Ureter (tissue), 1 donor: ENCODE measurements at regions not wholly inside any gene's neighbourhood (a gene's known extent, or its start where the extent isn't known, plus 50 kb on each side); places are given as distances from the start of the nearest gene placed in this dataset.
"Not testable (repeated sequence)": the region's sequence is repeated elsewhere in the genome, so short reads cannot be mapped to it uniquely, and the experiment has no call there.

Source experiments
- DNase-seq: peaks from one replicate; pipeline ENCODE4 v3.0.0-alpha.2; 2020; ENCODE audit warnings: low spot score
- donor health status: DM: yes; HTN: yes; CAD: no.

DNA sequence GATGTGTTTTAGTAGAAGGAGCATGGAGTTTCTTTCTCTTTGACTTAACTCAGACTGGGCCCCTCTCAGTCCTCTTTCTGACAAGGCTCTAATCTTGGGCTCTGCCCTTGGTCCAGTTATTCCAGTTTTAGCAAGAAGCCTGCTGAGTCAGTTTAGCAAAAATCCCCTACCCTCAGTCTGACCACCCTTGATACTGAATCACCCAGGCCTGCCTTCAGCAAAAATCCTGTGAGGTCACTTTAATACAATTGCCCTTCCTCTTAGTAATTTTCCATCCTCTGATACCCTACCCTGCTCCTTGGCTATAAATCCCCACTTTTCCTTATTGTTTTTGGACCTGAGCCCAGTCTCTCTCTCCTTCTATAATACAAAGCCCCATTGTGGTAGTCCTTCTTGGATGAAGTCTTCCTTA, 326.7 kb upstream of the NOX3 start:
- DNase-seq = peak; percentile 45

DNA sequence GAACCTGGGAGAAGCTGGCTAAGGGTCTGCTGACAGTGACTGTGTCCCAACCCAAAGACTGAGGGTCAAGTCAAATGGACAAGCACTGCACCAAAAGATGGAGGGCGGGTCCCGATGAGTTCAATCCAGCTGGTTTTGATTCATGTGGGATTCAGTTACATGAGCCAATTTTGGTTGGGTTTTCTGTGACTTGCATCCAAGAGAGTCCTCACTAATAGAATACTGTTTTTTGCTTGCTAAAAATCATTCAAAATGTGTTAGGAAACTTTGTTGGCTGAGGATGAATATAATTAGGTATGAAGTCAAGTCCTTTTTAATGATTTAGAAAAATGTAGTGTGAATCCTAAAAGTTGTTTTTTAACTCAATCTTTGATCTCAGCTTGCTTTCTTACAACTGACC, 323.8 kb upstream of the NOX3 start:
- no peak for DNase-seq

DNA sequence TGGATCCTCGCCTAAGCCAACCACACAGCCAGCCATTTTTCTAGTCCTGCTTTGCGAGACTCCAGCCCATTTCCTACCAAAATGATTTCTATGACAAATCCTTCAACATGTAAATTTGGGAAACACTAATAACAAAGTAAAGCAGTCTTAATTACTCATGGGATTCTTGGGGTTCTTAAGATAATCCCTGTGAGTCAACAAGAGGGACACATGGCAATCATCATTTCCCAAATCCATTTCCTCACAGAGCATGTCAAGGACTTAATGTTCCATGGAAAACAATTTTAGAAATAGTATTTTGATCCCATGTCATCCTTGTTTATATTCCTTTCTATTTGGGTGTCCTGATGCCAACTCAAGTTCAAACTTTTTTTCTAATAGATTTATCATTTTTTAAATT, 322.7 kb upstream of the NOX3 start:
- no peak for DNase-seq

DNA sequence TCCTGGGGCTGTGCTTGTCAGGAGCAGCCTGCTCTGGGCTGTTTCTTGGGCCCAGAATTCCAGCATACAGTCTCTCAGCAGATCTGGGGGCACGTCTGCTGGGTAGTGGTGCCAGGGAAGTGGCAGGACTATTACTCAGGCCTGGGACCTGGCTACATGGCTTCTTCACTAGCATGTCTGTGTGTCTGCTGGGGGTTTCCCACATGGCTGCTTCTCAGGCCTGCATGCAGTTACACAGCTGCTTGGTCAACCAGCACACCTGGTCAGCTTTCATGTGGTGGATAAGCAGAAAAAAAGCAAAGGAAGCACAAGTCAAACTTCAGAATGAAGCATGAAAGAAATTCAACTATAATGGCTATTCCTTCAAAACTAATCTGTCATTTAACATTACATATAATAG, 316.2 kb upstream of the NOX3 start:
- no peak for DNase-seq

DNA sequence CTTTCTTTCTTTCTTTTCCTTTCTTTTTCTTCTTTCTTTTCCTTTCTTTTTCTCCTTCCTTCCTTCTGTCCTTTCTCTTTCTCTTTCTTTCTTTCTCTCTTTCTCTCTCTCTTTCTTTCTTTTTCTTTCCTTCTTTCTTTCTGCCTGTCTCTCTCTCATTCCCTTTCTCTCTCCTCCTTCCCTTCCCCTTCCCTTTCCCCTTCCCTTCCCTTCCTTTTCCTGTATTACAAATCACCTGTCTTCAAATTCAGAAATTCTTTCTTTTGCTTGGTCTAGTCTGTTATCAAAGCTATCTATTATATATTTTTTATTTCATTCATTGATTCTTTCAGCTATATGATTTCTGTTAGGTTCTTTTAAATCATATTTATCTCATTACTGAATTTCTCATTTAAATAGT, 315.2 kb upstream of the NOX3 start:
- no peak for DNase-seq

DNA sequence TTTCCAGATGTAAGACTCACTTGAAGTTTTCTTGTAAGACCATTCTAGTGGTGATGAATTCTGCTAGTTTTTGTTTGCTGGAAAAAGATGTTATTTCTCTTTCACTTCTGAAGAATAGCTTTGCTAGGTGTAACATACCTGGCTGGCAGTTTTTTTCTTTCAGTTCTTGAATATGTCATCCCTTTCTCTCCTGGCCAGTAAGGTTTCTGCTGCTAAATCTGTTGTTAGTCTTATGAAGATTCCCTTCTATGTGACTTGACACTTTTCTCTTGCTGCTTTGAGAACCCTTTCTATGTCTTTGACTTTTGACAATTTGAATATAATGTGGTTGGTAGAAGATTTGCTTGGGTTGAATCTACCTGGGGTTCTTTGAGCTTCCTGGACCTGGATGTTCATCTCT, 314.7 kb upstream of the NOX3 start:
- DNase-seq = no peak

DNA sequence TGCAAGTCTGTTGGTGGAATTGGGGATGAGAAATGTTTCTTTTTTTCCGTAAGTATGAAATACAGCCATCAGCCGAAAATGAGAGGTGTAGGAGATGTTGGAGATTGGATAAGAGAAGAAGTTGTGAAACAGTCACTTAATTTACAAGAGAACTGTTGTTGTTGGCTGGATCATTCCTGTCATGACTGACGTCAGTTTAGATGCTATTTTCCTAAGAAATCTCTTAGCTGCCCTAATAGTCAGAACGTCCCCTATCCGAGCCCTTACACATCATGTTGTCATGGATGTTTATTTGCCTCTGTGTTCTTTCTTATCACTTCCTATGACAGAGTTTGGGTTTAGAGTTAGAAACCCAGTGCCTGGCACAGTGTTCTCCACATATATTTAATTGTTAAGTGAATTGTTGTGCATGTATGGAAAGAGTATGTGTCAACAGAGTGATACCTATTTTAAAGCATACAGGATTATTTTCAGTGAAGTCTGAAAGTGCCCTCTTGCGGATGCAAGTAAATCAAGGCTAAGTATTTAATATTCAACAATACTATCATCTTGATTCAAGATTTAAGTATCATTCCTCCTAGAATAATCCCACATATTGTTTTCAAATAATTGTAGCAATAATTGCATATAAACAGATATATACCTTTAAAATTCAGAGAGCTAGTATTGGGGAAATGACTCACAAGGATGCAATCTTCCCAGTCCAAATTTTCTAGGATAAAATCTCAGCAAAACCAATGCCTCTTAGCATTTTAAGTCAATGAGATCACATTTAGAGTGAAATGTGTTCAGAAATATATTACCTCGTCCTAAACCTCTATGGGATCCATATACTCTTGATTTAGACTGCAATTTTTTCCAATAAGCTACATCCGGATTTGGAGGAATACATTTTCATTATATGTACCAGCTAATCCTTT, 309.9 kb upstream of the NOX3 start:
- no peak for DNase-seq

DNA sequence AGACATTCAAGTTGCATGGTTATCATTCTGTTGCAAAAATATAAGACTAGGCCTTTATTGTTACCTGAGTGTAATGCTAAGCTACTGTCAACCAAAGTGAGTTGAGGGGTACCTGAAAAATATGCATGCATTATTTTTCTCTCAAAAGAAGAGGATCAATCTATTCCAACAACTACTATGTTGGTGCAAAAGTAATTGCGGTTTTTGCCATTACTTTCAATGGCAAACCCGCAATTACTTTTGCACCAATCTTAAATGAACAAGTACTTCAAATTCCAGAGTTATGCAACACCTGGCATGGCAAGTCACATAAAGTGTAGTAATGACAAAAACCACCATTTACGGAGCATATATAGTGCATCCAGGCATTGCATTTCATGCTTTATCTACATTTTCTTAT, 307.0 kb upstream of the NOX3 start:
- no peak for DNase-seq

DNA sequence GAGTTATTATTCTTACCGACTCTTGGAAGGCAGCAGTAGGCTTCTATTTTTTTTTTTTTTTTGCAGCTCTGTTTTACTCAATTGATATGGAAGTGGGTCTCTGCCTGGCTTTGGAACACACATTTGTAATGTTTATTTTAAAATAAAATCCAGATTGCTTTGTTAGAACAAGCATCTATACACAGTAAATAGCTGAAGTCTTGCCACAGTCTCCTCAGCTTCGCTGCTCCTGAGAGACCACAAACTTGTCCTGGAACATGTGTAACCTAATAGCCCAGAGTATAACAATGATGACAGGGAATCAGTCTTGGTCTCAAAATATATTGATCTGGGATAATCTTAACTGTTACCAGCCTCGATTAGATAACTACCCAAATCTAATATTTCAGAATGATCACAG, 299.8 kb upstream of the NOX3 start:
- DNase-seq = no peak

DNA sequence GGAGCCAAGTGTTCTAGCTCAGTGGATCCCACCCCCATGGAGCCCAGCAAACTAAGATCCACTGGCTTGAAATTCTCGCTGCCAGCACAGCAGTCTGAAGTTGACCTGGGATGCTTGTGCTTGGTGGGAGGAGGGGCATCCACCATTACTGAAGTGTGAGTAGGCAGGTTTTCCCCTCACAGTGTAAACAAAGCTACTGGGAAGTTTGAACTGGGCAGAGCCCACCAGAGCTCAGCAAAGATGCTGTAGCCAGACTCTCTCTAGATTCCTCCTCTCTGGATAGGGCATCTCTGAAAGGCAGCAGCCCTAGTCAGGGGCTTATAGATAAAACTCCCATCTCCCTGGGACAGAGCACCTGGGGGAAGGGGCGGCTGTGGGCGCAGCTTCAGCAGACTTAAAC, 293.1 kb upstream of the NOX3 start:
- DNase-seq = not testable (repeated sequence)

DNA sequence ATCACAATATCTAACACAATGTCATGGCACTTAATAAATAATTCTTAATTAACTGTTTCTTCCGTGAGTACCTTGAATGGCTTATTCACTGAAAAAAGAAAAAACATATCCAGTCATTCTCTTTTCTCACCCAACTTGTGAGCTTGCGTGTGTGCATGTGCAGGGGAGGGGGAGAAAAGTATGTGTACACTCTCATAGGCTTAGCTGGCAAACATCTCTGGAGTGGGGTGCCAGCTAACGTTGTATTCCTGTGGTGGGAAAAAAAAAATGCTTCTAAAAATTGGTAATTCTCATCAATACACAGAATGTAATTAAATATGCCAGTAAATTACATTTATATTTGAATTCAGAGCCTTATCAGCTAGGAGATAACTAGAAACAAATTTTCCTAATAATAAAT, 291.9 kb upstream of the NOX3 start:
- DNase-seq = no peak

DNA sequence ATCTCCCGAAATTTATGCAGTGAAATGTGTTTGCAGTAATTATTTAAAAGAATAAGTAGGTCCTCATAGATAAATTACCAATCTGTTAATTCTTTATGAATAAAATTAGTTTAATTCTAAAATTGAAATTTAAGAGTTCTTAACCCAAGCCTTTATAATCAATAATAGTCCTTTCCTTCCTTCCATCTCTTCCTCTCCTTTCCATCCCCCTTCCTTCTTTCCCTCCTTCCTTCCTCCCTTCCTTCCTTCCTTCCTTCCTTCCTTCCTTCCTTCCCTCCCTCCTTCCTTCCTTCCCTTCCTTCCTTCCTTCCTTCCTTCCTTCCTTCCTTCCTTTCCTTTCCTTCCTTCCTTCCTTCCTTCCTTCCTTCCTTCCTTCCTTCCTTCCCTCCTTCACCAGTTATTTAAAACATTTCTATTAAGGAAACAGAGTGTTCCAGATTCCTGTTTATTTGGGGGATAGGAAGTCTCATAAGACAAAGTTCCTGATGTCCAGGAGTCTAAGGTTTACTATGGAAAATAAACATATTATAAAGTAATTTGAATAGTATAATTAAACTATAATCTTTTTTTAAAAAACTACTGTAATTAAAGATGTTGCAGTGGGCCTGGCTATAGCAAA, 285.3 kb upstream of the NOX3 start:
- no peak for DNase-seq

DNA sequence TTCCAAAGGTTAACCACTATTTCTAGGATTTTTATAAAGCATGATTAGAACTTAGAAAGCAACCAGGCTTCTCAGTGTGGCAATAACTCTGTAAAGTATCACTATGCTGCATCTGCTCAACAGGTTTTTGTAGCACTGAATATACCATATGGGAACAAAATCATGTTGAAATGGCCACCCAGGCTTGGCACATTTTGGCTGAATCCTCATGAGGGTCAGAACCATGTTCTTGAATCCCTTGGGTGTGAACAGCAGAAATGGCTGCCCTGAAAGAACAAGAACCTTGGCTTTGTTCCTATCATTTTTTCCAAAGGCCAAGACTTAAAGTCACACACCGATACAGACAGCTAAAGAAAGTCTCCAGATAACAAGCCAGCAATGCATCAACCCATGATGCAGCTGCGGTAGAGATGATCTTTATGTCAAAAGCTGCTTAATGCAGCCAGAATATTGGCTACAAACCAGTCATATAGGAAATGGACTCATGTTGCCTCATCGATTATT, 283.0 kb upstream of the NOX3 start:
- DNase-seq = no peak

DNA sequence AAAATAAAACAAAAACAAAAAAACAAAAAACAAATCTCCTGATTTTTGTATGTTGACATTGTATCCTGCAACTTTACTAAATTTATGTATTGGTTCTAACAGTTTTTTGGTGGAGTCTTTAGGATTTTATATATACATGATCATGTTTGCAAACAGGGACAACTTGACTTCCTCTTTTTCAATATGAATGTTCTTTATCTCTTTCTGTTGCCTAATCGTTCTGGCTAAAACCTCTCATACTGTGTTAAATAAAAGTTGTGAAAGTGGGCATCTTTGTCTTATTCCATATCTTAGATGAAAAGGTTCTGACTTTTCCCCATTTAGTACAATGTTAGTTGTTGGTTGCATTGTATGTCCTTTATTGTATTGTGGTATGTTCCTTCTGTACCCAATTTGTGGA, 261.7 kb upstream of the NOX3 start:
- no peak for DNase-seq

DNA sequence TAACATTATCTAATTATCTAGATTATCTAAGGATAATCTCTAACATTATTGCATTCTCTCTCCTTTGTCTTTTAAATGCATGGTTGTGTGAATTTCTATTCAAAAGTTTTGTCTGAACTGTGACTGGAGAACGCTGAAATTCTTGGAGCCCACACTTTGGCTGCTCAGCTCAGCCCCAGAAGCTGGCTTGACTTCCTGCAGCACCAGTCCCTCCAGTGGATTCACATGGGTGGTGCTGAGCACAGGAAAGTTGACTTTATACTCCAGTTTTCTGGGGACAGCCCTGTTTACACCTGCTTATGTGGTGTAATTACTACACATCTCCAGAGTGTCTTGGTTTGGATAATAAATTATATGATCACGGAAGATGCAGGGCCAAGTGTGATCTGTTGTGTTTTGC, 255.1 kb upstream of the NOX3 start:
- no peak for DNase-seq

DNA sequence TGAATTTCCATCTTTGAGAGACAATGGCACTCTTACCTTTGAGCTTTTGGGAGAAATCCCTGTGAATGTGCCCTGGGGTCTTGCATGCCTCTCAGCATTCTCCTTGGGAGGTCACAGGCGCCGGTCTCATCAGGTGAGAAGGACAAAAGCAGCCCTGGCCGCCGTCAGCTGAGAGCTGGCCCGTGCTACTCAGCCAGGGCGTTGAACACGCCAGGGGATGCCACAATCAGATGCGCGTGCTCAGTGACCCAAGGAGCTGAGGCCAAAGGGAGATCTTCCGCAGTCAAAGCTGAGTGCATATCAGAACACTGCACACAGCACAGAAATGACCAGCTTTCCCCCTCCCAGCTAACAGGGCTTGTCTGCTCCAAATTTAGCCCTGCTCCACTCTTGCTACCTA, 253.6 kb upstream of the NOX3 start:
- no peak for DNase-seq

DNA sequence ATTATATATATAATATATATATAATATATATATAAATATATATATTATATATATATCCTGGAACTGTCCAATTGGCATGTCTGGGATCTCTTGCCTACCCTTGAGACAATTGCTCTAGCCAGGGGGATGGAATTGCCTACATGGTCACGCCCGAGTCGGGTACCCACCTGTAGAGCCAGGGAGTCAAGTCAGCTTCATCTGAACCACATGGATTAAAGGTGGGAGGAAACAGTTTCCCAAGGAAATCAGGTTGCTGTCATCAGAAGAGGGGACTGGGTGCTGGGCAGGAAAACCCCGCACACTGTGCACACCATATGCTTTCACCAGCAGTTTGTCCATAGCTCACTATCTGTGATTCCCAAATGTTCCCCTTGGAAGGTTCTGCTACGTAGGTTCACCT, 252.5 kb upstream of the NOX3 start:
- DNase-seq = no peak

DNA sequence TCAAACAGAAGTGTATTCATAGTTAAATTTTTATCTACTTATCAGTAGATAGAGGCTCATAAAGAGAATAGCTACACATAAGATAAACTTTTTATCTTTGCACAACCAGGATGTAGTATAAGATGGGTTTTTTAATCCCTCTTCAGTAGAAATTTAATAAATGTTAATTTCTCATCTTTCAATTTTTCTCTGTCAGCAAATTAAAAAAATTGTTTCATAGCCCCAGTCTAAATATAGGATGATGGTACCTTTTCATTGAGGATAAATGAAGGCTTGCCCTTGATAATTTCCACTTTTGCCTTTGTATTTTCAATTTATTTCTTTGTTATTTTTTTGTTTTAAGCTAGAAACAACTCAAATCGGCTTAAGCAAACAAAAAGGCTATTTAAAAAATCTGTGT, 251.2 kb upstream of the NOX3 start:
- no peak for DNase-seq

DNA sequence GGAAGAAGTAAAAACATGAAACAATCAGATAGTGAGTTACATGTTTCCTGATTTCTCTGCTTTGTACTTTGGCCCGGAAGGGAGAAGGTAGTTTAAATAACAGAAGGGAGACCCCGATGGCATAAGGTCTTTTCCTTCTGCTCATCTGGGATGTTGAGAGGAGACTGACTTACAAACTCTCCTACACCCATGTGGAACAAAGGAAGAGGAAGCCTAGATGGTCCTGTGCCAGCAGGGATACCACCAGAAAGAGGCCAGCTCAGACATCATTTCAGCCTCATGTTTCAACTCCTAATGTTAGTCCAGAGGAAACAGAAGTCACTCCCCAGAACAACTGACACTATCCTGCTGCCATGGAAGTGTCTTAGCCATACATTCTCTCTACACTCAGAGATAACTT, 250.7 kb upstream of the NOX3 start:
- DNase-seq = no peak

DNA sequence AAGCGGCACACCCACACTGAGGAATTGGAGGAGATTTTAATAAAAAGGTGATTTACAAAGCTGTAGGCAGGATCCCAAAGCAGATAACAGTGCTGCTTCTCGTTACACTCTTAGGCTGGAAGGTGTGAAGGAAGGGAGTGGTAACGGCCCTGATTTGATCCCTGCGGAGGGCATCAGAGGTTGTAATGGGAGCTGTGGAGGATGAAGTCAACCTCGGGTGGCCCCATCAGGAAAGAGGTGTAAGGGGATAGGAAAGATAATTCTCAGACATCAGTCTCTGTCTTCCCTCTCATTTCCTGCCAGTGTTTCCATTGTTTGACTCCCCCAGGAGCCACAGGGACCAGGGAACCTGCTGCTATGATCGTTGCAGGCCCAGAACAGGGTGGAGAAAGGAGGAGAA, 245.7 kb upstream of the NOX3 start:
- no peak for DNase-seq

DNA sequence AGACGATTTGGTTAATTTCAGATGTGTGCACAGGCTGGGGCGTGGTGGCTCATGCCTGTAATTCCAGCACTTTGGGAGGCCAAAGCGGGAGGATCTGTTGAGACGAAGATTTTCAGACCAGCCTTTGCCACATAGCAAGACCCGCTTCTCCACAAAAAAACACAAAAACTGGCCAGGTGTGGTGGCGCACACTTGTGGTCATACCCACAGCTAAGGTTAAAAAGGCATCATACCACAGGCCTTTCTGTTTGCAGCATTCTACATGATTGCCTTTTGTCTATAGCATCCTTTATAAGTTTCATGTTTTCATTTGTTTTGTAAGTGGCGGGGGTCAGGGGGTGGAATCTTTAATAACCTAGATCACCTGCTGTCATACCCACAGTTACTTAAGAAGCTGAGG, 239.9 kb upstream of the NOX3 start:
- DNase-seq = no peak

DNA sequence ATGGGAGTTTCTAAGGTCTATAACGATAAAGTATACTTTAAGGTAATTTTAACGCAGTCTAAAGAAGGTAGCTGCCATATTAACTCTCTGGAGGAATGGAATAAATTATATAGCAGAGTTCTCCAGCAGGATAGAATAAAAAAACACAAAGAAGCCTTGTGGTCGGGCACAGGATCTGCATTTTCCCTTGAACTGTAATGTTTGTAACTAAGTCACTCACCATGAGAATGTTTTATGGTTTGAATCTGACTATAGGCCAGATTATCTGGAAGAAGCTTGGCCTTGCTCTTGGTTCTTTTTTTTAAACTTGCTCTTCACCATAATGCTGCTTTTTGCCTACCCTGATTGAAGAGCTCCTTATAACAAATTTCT, 238.8 kb upstream of the NOX3 start:
- no peak for DNase-seq

DNA sequence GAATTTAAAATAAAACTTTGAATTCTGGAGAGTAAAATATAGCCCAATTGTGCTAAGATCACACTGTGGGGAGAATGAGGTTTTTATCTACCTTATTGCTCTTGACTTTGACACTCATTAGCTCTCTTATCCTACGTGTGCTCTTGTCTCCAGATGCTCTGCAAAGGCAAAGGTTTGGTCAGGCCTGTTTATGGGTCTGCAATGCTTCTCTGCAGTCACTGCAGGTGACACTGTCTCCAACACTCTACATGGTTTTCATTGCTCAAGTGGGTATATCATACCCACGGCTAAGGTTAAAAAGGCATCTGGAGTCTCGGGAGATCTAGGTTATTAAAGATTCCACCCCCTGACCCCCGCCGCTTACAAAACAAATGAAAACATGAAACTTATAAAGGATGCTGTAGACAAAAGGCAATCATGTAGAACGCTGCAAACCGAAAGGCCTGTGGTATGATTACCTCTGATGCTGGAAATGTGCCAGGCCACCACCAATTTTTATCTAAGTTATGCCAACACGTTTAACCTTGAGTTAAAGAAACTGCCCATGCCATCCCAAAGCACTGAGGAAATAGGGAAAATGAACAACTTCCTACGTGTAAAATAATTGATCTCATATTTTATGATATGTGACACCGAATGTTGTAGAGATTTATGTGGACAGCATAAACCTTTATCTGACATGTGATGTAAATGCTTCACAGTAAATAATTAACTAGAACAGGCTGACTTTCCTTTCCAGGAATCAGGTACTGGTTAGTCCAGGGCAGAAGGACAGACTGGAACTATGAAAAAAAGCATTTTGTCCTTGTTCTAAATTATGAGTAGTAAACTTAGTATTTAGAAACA, 238.2 kb upstream of the NOX3 start:
- no peak for DNase-seq
